ENCODE measurements at regions not wholly inside any gene's neighbourhood (a gene's known extent, or its start where the extent isn't known, plus 50 kb on each side); places are given as distances from the start of the nearest gene placed in this dataset.

GRCh38 chr17:70776441-70776840 lies 607.1 kb downstream of the KCNJ2 start:
- no peak for DNase-seq
- TF ChIP-seq POLR2A (IDR thresholded peaks at IDR 0.05) (no peak), CTCF (IDR thresholded peaks at IDR 0.05) (no peak)
- no peaks in the 10 kb centered on the region for H3K36me3 ChIP-seq

GRCh38 chr17:70780031-70780430 lies 610.7 kb downstream of the KCNJ2 start:
- DNase-seq: no peak
- no peak overlapping the region for H3K27ac ChIP-seq
- no peaks in the 10 kb centered on the region for H3K27me3 ChIP-seq
- TF ChIP-seq POLR2A (IDR thresholded peaks at IDR 0.05): no peak
- no peak for TF ChIP-seq CTCF (IDR thresholded peaks at IDR 0.05)
- no peaks in the 10 kb centered on the region for H3K9me3 ChIP-seq
- no peaks in the 10 kb centered on the region for H3K36me3 ChIP-seq
- no peaks in the 10 kb centered on the region for H3K4me1 ChIP-seq
- H3K4me3 ChIP-seq: no peak overlapping the region

More at GRCh38 chr17:70776441-70776840, 607.1 kb downstream of the KCNJ2 start:
- Histone ChIP-seq H3K4me1 (no peaks in the 10 kb centered on the region), H3K9me3 (no peaks in the 10 kb centered on the region), H3K27ac (no peak overlapping the region), H3K4me3 (no peak overlapping the region), H3K27me3 (no peaks in the 10 kb centered on the region)

GRCh38 chr17:70786081-70786480 lies 616.7 kb downstream of the KCNJ2 start:
- no peak for DNase-seq
- Histone ChIP-seq H3K4me3 (no peak overlapping the region), H3K27ac (no peak overlapping the region), H3K9me3 (no peaks in the 10 kb centered on the region), H3K4me1 (no peaks in the 10 kb centered on the region), H3K36me3 (no peaks in the 10 kb centered on the region), H3K27me3 (no peaks in the 10 kb centered on the region)
- no peak for TF ChIP-seq CTCF (IDR thresholded peaks at IDR 0.05)

GRCh38 chr17:70787721-70788300 lies 618.5 kb downstream of the KCNJ2 start:
- Histone ChIP-seq H3K27ac (no peak overlapping the region), H3K27me3 (no peaks in the 10 kb centered on the region), H3K4me3 (no peak overlapping the region), H3K36me3 (no peaks in the 10 kb centered on the region), H3K9me3 (no peaks in the 10 kb centered on the region), H3K4me1 (no peaks in the 10 kb centered on the region)
- DNase-seq: no peak
- TF ChIP-seq CTCF (IDR thresholded peaks at IDR 0.05) (no peak), POLR2A (IDR thresholded peaks at IDR 0.05) (no peak)

- Histone ChIP-seq H3K27ac (no peak overlapping the region), H3K27me3 (no peaks in the 10 kb centered on the region), H3K9me3 (no peaks in the 10 kb centered on the region), H3K4me3 (no peak overlapping the region), H3K36me3 (no peaks in the 10 kb centered on the region), H3K4me1 (no peaks in the 10 kb centered on the region)
- no peak for DNase-seq
- TF ChIP-seq CTCF (IDR thresholded peaks at IDR 0.05) (no peak), POLR2A (IDR thresholded peaks at IDR 0.05) (no peak)
Observed at GRCh38 chr17:70791748-70792443, 622.6 kb downstream of the KCNJ2 start.

Measured in Peyer's patch (tissue), 4 donors.